ENCODE measurements at regions not wholly inside any gene's neighbourhood (a gene's known extent, or its start where the extent isn't known, plus 50 kb on each side); places are given as distances from the start of the nearest gene placed in this dataset.

GRCh38 chr16:5907544-5907943, 809.9 kb upstream of the EEF2KMT start:
- no peak for DNase-seq (ENCODE audit: low spot score)

DNA sequence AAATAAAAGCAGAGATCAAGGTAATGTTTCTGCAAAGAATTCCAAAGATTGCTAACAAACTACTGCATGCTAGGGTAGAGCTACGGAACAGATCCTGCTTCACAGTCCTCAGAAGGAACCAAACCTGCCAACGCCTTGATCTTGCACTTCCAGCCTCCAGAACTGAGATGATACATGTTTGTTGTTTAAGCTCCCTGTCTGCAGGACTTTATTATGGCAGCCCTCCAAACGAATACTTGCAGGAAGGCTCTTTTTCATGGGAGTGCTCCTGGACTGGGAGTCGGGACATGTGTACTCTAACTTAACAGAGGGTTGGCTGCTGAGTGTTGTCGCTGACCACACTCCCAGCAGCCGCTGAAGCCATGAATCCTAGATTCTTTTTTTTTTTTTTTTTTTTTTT, 808.8 kb upstream of the EEF2KMT start:
- no peak for DNase-seq (ENCODE audit: low spot score)

GRCh38 chr16:5905935-5906334, 808.3 kb upstream of the EEF2KMT start:
- DNase-seq (ENCODE audit: low spot score) = no peak

DNA sequence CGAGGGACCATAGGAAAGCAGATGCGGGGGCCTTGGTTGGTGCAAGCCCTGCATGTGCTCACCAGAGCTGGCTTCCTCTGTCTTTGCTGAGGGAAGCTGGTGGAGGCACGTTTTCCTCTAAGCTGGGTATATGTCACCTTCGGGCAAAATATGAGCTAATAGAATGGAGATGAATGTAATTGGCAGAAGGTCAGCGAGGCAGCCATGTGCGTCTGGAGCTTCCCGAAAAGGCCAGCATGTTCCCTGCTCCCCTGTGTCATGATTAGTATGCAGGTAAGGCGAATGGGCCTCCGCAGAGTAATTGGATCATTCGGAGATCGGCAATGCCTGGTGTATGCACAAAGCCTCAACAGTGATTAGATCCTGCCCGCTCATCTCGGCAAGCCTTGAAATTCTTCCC, 806.2 kb upstream of the EEF2KMT start:
- DNase-seq (ENCODE audit: low spot score) = no peak

DNA sequence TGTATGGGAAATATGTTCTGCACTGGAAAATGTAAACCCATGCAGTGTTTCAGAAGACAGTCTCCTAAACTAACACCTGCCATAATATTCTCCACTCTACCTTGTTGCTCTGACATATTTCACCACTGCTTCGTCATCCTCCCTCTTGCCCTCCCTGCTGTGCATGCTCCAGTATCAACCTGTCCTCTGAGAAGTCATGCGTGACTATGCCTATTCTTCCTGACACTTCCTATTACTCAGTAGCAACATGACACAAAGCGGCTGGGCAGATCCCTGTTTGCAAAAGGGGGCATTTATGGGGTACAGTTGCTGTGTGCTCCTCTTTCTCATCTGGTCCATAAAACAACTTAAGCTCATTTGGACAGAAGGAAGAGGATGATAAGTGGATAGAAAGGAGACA, 805.6 kb upstream of the EEF2KMT start:
- no peak for DNase-seq (ENCODE audit: low spot score)

DNA sequence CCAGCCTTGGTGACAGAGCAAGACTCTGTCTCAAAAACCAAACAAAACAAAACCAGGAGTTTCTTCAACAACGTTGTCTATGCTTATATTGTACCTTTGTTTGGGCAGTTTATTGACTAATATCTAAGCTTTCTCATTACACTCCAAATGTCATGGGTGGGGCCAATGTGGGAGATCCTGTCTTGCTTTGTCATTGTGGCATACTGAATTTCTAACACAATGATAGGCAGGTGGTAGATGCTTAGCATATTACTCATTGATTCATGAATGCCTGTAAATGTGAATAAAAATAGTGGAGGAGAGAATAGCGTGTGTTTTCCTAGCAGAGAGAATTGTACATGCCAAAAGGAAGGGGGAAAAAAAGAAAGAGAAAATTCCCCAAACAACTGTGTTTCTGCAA, 802.5 kb upstream of the EEF2KMT start:
- DNase-seq (ENCODE audit: low spot score) = no peak

DNA sequence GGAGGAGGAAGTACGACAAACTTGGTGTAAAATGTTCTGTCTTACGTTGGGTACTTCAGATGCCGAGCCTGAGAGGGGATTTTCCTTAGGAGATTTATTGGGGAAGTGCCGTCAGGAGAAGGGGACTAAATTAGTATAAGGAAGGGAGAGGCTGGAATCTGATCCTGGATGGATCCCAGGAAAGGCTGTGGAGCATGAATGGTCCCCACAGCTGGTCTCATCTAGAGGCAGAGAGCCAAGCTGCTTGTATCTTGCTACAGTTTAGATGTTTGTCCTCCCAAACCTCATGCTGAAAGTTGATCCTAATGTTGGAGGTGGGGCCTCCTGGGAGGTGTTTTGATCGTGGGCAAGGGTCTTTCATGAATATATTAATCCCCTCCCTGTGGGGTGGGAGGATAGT, 798.4 kb upstream of the EEF2KMT start:
- no peak for DNase-seq (ENCODE audit: low spot score)

DNA sequence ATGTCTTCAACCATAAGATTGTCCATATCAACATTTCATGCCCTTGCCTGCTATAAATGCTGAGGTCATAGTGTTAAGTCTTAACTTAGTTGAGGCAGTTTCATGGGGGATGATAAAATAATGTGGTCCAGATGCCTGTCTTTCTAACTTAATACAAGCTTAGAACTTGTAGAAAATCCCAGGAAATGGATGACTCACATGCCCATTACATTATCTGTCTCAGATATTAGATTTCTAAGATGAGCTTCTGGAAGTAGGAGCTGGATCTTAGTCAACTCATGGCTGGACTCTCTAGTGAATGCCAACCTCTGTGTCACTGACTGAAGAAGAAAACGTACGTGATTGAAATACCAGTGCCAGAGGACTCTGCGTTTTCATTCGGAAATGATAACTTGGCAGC, 797.5 kb upstream of the EEF2KMT start:
- no peak for DNase-seq (ENCODE audit: low spot score)

DNA sequence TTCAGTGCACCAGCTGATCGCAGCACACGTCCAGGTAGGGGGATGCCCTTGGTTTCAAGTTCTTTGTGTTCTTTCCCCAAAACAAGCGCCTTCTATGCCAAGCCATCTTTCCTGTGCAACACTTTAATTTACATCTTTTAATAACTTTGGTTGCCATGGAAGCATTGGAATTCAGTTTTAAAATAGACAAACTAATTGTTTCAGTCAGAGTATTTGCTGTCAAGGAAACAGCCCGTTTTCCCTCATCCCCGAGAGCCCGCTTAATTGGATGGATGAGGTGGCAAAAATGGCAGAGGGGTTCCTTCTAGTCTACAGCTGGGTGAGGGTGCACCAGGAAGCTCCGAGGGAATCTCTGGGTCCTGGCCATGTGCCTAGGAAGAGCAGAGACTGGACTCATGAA, 793.7 kb upstream of the EEF2KMT start:
- no peak for DNase-seq (ENCODE audit: low spot score)

DNA sequence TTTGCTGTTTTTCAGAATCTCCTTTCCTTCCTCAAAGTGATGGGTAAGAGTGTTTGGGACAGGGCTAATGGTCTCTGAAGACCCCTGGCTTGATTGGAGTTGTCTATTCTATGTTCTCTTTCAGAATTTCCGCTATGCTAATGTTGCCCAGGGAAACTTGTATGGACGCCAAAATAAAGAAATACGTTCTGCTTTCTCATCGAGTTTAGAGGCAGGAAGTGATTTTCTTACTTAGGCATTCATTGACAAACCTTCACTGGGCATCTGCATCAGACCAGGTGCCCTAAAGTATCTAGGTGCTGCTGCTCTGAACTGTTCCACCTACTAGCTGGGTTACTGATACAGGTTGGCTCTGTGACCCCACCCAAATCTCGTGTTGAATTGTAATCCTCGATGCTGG, 787.9 kb upstream of the EEF2KMT start:
- no peak for DNase-seq (ENCODE audit: low spot score)

DNA sequence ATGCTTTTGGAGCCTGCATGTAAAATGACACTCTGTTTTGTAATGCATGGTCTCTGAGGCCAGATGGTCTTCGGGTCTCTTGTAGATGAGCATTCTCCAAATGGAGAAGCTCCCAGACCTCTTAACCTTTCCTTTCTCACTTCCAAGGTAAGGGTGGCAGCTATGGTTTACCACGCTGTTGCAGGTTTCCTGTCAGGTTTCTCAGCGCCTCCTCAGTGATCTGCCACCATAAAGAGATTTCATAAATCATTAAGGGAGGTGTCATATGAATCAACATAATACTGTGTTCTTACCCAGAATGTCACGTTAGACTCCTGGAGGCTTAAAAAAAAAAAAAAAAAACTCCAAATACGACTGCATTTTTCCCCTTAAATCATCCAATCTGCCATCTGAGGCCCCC, 787.4 kb upstream of the EEF2KMT start:
- DNase-seq (ENCODE audit: low spot score) = no peak

GRCh38 chr16:5884339-5884738, 786.7 kb upstream of the EEF2KMT start:
- DNase-seq (ENCODE audit: low spot score) = no peak

DNA sequence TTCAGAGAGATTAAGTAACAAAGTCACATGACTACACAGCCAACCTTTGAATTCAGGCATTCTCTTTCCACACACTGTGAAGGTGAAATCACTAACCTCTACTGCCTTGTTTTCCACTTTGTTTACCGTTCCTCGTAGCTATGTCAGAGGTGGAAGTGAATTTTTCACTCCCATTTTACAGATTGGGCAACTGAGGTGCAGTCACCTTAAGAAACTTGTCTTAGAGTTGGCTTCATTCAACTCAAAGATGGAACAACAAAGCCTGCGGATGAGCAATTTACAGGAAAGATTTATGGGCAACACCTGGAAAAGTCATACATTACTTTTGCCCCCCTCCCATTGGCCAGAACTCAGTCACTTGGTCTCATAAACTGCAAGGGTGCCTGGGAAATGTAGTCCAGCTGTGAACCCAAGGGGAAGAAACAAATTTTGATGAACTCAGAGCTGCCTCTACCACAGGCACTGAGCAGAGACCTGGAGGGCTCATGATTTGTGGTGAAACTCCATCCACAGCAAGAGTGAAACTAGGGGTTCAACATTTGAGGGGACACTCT, 784.6 kb upstream of the EEF2KMT start:
- no peak for DNase-seq (ENCODE audit: low spot score)

- no peak for DNase-seq (ENCODE audit: low spot score)
Measured at GRCh38 chr16:5875416-5875815, 777.8 kb upstream of the EEF2KMT start.

DNA sequence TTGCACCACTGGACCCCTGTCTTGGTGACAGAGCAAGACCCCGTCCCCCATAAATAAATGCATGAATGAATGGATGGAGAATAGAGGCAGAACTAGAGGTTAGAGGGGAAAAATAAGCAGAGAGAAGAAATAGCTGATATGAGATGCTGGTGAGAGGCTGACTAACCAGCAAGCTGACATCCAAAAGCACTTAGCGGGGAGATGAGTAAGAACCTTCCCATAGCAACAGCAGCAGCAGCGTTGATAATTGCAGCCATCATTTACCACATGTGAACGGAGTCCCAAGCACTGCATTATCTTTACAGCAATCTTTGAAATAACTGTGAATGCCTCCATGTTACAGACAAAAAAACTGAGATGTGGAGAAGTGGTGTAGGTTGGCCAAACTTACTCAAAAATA, 777.3 kb upstream of the EEF2KMT start:
- DNase-seq (ENCODE audit: low spot score) = no peak

GRCh38 chr16:5873221-5873620, 775.6 kb upstream of the EEF2KMT start:
- no peak for DNase-seq (ENCODE audit: low spot score)

DNA sequence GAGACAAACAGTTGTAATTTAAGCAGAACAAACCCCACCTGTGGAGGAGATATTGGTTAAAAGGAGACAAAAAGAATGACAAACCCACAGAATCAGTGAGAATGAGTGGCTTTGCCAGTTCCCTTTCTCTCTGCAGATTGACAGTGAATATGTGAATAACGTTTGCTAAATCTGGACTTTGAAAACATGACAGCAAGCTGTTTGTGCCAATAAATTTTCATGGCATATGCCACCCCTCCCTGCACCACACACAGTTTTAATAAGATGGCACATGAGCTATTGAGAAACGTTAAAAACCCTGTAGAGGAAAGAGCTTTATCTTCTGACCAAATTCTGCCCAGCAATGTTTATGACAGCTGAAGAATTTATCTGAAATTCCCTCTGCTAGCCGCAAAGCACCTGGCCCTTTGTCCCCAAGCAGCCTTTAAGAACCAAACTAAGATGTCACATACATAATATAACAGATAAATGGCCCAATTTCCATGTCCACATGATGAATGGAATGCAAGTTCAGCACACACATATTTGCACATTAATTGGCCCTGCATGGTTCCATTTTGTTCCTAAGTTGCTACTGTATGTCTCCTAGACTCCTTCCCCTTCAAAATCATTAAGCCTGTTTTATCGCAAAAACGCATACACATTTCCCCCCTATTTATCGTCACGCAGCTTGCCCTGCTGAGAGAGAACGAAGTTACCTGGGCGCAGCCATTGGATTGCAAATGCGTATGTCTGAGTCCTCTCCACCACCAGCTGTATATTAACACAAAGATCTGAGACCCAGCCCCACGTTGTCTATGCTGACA, 773.5 kb upstream of the EEF2KMT start:
- DNase-seq (ENCODE audit: low spot score) = no peak

DNA sequence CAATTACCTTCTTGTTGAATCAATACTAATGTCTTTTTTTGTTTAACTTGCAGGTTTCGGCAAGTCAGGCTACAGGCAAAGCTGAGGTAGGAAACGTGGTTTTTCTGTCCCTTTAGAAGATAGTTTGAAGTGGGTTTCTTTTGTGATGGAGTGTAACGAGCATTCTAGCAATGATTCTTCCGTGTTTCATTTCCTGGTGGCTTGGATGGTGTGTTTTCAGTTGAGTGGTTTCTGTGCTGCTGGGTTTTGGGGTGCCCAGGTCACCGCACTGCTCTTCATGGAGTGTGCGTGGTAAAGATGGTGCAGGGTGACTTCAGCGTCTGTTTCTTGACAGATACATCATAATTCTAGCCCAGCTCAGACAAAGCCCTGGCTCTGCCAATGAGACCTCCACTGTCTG, 769.7 kb upstream of the EEF2KMT start:
- DNase-seq (ENCODE audit: low spot score) = no peak

DNA sequence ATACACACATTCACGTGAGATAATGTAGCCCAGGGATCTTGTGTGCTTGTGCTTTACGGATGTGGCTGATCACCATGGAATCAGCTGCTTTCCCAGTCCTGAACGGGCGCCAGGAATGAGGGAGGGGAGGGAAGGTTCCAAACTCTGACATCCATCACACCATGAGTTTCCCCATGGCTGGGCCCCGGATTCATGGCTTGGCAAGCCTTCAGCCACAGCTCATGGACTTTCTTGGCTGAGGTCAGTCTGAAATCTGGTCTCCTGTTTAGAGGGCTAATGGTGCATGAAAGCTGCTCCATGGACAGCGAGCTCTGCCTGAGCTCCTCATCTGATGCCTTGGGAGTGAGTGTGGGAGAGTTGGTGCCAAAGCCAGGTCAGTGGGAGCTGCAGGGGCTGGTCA, 767.6 kb upstream of the EEF2KMT start:
- DNase-seq (ENCODE audit: low spot score) = no peak

DNA sequence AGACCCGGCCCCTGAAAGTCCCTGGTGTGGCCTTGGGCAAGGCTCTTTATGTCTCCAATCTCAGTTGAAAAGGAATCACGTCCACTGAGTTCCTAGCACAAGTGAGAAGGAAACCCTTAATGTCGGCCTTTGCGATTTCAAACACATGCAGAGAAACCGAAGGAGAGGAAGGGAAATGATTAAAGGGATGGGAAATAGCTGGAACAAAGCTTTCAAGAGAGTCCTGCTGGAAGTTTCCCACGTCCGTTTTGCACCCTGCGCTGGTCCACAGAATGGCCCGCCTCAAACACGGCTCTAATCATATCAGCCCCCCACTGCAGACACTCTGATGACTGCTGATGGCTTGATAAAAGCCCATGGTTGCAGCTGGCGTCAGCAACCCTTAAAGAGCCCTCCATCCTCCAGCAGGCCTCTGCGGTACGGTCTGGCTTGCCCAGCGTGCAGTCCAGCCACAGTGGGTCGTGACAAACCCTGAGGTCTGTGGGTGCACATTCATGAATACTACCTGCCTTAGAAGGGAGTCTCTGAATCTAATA, 765.5 kb upstream of the EEF2KMT start:
- DNase-seq (ENCODE audit: low spot score) = no peak

GRCh38 chr16:5862103-5862840, 764.7 kb upstream of the EEF2KMT start:
- DNase-seq (ENCODE audit: low spot score) = no peak

DNA sequence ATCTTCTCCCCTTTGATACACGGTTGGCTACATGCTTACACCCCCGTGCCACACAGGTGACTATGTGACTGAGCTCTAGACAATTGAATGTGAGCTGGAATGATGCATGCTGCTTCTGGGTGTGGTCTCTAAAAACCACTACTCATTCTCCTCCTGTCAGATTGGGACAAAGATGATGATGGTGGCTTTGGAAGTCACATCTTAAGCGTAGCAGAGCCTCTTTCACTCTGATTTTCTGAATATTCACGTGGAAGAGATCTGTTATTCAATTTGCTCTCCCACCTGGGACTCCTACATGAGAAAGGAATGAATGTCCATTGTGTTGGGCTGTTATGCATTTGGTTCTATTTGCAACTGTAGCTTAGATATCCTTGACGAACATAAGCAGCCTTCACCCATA, 763.6 kb upstream of the EEF2KMT start:
- DNase-seq (ENCODE audit: low spot score) = no peak

- no peak for DNase-seq (ENCODE audit: low spot score)
Measured at GRCh38 chr16:5858180-5858579, 760.6 kb upstream of the EEF2KMT start.

Data from ureter (tissue), 1 donor.